ELF-1 (cell line): ENCODE measurements at regions not wholly inside any gene's neighbourhood (a gene's known extent, or its start where the extent isn't known, plus 50 kb on each side); places are given as distances from the start of the nearest gene placed in this dataset.
A peak's percentile ranks its signal among the peaks of the same experiment; 100 is the strongest.
"Not testable (repeated sequence)": the region's sequence is repeated elsewhere in the genome, so short reads cannot be mapped to it uniquely, and the experiment has no call there.

Experiments
- DNase-seq: peaks from one replicate; pipeline ENCODE4 v3.0.0-alpha.2; 2016; ENCODE audit warnings: low read depth, low spot score

DNA sequence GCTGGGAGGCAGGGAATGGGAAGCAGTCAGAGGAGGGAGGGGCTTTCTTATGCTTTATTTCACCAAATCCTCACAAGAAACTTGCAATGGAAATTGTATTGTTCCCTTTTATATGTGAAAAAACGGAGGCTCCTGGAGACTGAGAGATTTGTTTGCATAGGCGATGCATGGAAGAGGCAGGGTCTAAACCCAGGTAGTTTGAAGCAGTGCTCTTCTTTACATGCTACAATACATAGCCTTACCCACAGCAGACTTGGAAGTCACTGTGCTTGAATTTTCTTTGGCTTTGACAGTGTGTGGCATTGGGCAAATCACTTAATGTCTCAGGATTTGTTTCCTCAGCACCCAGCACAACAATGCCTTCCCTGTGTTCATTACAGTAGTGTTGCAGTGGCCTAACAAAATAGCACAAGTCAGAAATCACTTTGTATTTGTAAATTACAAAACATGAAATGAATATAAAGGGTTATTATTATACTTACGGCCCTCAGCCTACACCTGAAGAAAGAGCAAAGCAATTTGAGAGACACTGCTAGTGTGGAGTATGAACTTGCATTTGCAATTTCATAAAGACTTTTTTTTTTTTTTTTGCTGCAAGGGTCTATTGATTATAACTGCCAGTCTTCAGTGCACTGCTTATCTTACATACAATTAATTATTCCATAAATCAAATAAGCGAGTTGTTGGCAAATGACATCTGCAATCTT lies 646.4 kb upstream of the KCNMB2 start:
- DNase-seq: no peak

DNA sequence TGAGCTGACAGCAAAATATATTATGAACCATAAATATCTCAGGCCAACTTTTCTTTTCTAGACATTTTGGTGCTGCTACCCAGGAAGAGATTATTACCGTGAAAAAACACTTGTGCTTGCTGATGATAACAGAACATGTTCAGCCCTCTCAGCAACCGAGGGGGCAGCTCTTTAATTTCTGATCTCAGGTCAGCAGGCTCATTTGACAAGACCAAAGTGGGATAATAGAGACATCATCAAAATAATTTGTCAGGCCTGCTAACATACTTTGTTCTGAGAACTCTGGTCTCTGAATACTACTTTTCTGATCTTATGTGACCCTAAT lies 645.9 kb upstream of the KCNMB2 start:
- DNase-seq: no peak

DNA sequence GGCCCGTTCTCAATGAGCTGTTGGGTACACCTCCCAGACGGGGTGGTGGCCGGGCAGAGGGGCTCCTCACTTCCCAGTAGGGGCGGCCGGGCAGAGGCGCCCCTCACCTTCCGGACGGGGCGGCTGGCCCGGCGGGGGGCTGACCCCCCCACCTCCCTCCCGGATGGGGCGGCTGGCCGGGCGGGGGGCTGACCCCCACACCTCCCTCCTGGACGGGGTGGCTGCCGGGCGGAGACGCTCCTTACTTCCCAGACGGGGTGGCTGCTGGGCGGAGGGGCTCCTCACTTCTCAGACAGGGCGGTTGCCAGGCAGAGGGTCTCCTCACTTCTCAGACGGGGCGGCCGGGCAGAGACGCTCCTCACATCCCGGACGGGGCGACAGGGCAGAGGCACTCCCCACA lies 644.7 kb upstream of the KCNMB2 start:
- not testable (repeated sequence) for DNase-seq

DNA sequence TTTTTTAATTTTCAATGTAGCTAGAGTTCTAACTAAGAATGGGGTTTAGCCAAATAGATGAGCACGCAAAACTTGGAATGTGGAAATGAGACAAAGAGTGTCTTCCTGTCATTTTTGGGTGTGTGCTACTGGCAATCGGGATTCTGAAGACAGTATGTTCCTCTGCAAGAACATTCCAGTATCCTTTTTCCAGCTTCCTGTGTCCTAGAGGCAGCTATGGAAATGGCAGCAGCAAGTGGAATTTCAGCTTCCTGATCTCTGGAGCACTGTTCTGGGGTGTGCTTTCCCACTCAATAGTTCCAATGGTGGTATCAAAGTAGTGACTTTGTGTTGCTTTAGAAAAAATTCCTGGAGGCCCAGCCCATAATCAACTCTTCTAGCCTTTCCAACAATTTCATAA lies 642.9 kb upstream of the KCNMB2 start:
- DNase-seq: no peak

DNA sequence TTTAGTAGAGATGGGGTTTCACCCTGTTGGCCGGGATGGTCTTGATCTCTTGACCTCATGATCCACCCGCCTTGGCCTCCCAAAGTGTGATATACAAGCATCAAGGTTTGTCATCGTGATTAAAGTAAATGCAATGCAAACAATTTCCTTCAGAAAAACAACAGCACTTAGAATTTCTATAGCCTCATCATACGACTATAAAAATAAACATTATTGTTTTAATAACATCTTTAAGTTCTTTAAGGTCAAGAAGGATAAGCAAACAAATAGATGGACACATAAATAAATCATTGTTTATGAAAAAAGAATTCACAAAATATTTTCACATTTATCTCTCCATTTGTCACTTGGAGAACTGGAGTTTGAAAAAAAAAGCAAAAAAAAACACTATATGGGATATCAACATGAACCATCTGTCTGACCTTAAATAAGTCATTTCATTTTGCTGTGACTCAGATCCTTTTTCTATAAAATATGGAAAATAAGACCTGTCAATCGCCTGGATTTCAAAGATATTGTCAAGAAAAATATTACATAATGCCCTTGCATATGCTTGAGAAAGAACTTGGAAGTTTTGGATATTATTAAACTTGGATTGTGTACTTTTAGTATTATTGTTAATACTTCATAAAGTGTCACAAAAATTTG lies 642.0 kb upstream of the KCNMB2 start:
- DNase-seq: no peak

DNA sequence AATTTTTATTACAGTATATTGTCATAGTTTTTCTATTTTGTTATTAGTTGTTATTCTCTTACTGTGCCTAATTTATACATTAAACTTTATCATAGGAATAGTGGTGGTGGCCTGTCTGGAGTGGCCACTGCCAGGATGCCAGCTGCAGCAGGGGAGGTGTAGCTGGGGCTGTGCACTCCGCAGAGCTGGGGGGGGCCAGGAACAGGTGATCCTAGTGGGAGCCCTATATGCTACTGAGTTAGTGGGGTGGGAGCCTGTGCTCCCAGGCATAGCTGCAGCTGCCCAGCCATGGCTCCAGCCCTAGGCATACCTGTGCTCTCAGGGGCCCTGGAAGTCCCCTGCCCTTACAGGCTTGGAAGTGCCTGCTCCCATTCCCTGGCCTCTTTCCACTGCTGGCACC lies 638.1 kb upstream of the KCNMB2 start:
- no peak for DNase-seq

DNA sequence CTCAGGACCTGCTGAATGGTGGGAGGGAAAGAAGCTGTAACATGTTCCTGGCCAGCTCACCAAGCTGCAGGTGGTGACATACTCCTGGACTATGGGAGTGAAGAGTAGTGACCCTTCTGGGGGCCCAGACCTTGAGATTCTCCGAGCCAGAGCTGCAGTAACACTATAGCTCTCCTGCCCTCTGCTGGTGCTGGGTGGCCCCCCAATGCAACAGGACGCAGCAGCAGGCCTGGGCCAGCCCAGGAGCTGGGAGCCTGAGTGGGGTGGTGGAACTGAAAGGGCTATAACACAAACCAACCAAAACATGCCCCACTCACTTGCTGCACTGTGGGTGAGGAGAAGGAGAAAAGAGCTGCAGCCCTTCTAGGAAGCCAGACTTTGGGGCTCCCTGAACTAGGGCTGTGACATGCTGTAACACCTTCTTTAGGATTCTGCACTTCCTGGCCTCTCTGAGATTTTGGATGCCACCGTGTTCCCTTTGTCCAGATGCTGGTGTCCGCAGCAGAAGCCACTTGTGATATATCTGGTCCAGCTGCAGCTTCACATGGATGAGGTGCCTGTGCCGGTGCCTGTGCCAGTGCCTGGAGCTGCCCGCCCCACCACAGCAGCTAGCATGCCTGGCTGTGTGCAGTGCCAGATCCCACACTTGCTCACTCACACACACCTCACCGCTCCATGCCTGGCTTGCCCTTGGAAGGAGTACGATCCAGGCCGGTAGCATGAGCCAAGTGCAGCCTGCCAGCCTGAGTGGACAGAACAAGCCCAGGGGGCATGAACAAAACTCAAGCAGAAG lies 636.8 kb upstream of the KCNMB2 start:
- DNase-seq: no peak

DNA sequence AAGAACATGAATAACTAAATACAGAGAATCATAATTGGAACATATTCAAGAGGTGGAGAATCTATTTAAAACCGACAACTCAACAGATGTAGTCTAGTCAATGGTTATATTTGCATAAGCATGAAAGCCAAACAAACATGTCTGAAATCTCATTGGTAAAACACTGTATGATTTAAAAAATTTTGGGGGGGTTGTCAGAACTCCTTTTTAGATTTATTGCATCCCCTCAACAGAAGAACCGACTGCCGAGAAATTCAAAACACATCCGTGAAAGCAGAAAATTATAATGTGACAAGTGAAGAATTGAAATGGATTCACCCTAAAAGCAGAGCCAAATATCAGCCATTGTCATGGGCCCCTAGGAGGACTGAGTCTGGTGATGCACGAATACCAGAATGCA lies 633.4 kb upstream of the KCNMB2 start:
- no peak for DNase-seq

DNA sequence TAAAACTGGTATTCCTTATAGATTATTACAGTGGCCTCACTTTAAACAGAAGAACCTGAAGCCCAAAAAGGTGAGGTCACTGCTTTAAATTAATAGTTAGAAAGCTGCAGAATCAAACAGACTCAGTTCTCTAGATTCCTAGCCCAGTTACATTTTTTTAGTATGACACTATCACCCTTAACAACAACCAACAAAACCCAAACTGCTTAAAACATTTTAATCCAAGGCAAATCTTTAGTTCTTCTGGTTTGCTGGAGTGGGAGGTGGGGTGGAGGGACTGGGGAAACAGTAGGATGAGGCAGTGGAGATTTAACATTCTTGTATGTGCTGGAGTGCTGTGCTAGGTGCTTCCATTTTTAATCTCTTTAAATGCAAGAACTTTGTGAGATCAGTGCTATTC lies 631.6 kb upstream of the KCNMB2 start:
- no peak for DNase-seq

DNA sequence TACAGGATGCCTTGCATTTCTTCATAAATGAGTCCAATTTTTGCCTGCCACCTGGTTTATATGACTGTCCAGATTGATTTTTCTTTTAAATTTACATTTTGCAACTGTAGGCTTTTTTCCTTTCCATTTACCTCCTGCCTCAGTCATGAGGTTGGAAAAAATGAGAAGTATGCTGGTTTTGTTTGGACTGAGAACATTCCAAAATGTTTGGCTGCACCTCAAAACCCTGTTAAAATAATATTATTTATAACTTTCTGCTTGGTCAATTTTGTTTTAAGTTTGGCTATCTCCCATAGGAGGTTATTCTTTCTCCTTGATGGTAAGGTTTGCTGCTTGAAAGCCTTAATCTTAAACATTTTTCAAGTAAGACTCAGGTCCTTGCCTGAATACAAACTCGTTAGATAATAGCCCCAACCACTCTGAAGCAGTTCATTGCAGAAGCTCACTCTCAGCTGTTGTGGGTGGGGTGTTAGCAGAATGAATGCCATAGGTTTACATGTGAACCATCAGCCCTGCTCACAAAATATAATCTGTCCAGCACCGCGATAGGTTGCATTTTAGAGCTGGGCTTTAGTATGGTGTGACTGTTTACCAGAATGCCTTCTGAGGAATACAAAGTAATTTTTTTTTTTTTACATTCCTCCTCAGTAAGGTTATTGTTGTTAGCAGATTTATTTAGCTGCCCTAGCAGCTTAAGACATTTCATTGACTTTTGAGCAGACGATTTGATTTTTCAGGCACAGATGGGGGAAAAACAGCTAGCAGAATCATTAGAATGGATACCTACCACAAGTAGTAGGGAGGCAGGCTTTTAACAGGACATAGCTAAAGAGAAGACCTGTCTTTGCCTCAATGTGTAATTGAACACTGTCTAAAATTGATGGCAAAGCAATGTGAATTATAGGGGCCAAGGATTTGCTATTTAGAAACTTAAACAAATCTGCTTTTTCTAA lies 630.8 kb upstream of the KCNMB2 start:
- no peak for DNase-seq

DNA sequence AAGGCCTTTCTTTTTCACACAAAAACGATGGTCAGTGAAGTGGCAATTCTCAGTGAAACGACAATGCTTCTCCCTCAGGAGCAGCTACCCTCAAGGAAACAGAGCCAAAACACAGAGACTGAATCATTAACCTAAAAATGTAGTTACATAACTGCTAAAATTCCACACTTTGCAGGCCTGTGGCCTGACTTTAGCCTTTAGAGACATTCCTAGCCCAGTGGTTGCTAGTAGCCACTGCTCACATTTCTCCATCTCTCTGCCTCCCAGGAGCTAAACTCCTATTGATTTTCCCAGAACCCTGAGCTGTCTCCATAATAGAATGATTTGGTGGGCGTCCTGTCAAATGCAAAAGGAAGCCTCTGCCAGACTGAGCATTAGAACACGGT lies 630.1 kb upstream of the KCNMB2 start:
- peak; percentile 11 for DNase-seq

DNA sequence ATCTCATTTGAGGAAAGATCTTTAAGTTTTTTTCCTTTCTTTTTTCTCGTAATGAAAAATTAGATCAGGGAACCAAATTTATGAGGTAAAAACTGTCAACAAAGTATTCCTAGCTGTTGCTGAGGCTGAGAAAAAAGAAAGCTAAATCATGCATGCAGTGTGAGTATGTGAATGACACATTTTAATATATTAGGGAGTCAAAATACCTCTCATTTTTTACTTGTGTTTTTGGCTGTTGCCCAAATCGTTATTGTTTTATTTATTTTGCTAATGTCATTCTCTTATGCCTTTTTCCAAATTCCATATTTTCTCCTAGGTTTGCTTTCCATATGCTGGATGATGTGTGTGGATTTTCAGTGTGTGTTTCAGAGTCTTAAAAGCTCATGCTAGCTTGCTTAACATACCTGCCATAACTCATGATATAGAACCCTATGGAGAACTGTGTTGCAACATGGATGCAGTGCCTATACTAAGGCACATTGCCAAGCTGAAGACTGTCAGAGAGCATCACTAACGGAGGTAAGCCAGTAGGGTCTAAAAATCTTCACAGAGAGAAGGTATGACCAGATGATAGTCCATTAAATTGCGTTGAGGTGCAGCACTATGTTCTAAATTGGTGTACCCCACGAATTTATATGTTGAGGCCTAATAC lies 629.5 kb upstream of the KCNMB2 start:
- DNase-seq: no peak

DNA sequence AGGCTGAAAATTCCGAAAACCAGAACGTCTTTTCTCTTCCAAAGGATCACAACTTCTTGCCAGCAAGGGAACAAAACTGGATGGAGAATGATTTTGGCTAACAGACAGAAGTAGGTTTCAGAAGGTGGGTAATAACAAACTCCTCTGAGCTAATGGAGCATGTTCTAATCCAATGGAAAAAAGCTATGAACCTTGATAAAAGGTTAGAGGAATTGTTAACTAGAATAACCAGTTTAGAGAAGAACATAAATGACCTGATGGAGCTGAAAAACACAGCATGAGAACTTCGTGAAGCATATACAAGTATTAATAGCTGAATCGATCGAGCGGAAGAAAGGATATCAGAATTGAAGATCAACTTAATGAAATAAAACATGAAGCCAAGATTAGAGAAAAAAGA lies 626.7 kb upstream of the KCNMB2 start:
- DNase-seq: not testable (repeated sequence)

DNA sequence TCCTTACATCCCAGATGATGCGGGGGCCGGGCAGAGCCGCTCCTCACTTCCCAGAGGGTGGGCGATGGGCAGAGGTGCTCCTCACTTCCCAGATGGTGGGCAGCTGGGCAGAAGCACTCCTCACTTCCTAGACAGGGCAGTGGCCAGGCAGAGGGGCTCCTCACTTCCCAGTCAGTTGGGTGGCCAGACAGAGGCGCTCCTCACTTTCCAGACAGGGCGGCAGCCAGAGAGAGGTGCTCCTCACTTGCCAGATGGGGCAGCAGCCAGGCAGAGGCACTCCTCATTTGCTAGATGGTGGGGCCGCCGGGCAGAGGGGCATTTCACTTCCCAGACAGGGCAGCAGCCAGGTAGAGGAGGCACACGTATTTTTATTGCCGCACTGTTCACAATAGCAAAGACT lies 622.0 kb upstream of the KCNMB2 start:
- DNase-seq: no peak

DNA sequence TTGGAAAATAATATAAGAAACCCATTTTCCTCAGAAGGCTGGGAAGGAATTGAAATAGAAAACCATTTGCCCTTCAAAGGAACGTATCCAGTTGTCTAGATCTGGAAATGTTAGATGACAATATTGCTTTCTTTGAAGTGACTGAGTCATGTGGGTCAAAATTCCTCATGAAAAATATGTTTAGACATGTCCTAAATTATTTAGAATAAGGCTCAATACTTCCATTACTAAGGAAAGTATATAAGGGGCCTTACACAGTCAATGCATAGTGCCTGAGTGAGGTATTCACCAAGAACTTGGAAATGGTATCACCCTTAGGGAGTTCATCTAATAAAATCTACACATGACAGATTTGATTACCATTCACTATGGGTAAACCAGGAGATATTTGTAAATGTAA lies 619.8 kb upstream of the KCNMB2 start:
- DNase-seq: no peak

DNA sequence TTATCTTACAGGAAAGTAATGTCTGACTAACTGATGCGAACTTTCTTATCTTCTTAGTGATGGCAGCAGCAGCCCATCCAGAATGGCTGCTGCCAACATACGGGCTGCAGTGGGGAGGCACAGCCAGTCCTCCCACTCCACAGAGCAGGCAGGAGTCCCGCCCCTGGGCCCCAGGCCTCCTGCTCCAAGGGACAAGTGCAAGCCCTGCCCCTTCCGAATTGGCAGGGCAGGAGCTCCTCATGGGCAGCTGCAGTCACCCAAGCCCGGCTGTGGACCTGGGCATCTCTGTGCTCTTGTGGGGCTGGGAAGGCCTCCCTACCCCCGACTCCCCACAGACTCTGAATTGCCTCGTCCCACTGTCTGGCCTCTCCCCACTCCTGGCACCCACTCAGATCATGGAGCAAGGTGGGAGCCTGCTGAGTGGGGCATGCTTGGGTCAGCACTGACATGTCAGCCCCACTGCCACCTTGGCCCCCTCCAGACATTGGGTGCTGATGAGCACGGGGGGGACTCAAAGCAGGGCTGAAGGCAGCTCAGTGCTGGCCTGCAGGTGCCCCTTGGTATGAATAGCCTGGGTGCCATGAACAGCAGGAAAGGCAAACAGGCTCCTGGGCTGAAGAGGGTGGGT lies 618.9 kb upstream of the KCNMB2 start:
- DNase-seq: no peak

DNA sequence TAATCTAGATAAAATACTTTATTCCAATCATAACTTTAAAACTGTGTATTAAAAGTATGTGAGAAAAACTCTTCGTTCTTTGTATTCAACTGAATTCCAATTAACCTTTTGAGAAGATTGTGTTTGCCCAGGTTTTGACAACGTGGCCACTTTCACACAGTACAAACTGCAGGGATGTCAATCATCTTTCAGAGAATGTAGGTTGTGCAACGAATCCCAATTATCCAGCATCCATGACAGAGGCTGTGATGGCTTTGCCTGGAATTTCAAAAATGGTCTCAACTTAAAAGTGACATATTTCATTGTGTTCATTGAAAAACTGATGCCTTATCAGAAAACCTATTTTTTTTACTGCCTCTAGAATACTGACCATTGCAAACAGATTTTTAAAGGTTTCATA lies 615.1 kb upstream of the KCNMB2 start:
- DNase-seq: no peak

DNA sequence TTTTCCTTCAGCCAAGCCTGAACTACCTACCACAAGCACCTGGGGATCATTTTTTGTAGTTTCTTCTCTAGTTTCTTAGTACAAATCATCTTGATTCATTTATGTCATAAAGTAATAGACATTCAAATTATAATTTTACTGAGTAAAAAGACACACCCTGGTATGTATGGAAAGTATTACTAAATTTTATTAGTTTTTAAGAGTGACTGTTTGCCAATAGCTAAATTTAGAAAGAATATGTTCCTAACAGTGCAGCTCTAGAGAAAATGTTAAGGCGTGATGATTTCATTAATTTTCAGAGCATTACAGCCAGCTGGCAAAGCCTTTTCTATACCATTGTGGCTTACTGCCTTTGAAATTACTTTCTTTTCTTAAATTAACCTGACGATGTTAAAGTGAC lies 612.0 kb upstream of the KCNMB2 start:
- DNase-seq: no peak

DNA sequence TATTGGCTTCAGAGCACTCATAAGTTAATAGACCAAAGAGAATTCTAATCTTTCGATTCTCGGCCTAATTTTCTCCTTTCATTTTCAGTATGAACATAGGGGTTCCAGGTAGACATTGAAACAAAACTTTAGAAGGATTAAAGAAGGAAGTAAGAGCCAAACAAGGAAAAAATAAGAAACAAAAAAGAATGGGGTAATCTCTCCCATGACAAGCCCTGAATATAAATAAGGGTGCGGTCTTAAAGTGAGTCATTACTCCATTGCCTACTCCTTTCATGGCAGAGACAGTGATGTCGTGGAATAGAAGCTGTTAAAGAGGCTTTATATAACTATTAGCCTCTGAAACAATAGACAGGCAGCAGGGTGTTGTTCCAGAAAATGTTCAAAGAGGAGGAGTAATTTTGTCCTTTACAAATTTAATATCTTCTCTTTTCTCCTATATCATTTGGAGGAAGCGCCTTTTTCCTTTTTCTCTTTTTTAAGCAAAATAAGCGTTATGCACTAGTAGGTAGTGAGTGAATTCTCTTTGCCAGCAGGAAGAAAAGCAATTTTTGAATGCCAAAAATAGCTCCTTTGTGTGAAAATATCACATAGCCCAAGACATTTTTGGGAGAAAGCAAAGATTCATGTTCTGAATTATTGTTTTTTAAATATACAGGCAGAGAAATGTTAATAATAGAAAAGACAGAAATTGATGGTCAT lies 607.9 kb upstream of the KCNMB2 start:
- DNase-seq: no peak

DNA sequence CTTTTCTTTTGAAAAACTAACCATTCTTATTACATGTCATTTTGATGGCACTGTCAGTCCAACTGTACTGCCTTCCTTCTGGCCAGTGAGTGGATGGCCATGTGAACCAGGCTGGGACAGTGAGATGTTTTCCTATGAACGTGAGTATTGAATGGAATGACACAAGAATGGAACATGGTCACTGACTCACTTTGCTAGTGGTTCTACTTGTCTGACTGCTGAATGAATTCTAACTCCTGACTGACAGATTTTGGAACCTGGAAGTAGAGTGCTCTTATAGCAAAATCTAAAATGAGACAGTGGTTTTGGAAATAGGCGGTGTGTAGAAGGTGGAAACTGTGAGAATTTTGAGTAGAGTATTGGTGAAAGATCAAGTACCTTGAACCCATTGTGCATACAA lies 606.9 kb upstream of the KCNMB2 start:
- no peak for DNase-seq
